GM21717 (cell line): ENCODE measurements at regions not wholly inside any gene's neighbourhood (a gene's known extent, or its start where the extent isn't known, plus 50 kb on each side); places are given as distances from the start of the nearest gene placed in this dataset.

Experiments used
- ATAC-seq: cut with Tn5 transposase; IDR thresholded peaks from one replicate; pipeline ENCODE4 v1.9.1; 2021; ENCODE audit warnings: mild to moderate bottlenecking, moderate library complexity; ENCODE audit not compliant: unreplicated experiment

GRCh38 chr16:86104537-86105048, 205.6 kb downstream of the IRF8 start:
- ATAC-seq = no peak

DNA sequence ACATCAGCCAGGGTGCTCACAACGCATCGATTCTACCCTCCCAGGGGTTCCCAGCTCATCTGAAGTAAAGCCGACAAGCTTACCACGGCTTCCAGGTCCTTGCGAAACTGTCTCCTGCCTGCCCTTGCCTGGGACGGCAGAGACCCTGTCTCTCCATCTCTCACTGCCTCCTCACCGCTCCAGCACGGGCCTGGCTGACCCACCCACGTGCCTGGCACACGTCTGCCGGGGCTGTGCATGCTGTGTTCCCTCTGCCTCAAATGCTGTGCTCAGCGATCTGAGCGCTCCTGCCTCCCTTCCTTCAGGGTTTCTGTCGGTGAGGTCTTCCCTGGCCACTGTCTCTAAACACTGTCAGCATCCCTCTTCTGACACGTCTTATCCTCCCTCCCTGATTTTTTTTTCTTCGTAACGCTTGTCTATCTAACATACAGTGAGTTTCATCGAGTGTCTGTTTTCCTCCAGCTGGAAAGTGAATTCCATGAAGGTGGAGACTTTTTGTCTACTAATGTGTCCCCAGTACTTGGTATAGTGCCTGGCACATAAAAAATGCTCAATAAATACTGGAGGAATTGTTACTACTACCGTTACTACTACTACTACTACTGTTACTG, 208.4 kb downstream of the IRF8 start:
- no peak for ATAC-seq

GRCh38 chr16:86108062-86108461, 209.1 kb downstream of the IRF8 start:
- ATAC-seq = no peak

DNA sequence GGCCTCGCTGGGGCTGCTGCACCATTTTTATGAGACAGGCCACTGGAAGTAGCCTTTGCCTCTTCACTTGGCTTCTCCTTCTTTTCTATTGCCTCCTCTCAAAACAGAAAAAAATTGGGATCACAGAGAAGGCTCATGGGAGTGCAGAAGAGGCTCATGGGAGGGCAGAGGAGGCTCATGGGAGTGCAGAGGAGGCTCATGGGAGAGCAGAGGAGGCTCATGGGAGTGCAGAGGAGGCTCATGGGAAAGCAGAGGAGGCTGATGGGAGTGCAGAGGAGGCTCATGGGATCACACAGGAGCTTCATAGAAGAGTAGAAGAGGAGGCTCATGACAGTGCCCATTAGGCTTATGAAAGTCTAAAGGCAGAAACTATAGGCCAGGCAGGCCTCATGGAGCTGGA, 211.2 kb downstream of the IRF8 start:
- ATAC-seq = no peak

DNA sequence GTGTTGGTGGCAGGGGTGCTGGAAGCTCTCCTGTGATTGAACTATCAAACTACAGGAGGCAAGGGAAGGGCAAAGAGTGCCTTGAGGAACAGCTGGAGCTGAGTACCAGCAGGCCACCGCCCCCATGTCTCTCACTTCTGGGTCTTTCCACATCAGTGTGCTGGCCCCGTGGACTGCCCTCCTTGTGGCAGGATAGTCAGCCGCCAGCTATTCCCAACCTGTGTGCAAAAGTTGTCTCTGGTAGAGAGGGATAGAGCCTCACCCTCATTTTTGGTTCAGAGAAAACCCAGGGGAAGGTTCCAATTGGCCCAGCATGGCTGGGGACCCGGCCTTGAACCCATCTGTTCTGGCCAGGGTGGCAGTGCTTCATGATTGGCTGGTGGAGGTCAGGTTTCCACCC, 211.8 kb downstream of the IRF8 start:
- no peak for ATAC-seq

GRCh38 chr16:86112178-86112577, 213.2 kb downstream of the IRF8 start:
- no peak for ATAC-seq

DNA sequence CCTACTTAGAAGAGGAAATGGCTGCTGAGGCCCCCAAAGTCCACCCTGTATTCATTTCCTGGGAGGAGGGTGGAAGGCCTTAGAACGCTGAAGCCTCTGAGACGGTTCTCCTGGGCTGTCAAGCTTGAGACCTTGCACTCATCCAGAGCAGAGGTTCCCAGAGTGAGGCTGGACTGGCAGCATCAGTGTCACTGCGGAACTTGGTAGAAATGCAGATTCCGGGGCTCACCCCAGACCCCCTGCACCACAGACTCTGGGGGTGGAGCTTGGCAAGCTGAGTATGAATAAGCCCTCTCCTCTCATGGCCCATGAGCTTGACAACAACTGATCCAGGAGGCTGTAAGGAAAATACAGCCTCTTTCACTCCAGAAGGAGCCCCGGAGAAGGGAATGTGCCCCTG, 218.3 kb downstream of the IRF8 start:
- ATAC-seq = no peak

GRCh38 chr16:86117756-86118155, 218.8 kb downstream of the IRF8 start:
- no peak for ATAC-seq

- no peak for ATAC-seq
These were observed 219.7 kb downstream of the IRF8 start for GRCh38 chr16:86118467-86119307.

GRCh38 chr16:86120201-86121192, 221.5 kb downstream of the IRF8 start:
- no peak for ATAC-seq

DNA sequence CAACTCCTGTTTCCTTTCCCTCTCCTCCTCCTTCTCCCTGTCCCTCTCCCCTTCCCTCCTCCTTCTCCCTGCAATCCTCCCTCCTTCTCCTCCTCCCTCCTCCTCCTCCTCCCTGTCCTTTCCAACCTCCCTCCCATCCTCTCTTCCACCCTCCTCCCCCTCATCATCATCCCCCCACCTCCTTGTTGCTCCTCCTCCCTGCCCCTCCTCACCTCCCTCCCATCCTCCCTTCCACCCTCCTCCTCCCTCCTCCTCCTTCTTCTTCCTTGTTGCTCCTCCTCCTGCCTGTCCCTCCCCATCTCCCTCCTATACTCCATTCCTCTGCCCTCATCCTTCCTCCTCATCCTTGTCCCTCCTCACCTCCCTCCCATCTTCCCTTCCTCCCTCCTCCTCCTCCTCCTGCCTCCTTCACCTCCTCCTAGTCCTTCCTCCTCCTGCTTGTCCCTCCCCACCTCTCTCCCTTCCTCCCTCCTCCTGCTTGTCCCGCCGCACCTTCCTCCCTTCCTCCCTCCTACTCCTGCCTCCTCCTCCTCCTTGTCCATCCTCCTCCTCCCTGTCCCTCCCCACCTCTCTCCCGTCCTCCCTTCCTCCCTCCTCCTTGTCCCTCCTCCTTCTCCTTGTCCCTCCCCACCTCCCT, 222.5 kb downstream of the IRF8 start:
- ATAC-seq = no peak

- no peak for ATAC-seq
These were observed 223.8 kb downstream of the IRF8 start for GRCh38 chr16:86122681-86123342.

DNA sequence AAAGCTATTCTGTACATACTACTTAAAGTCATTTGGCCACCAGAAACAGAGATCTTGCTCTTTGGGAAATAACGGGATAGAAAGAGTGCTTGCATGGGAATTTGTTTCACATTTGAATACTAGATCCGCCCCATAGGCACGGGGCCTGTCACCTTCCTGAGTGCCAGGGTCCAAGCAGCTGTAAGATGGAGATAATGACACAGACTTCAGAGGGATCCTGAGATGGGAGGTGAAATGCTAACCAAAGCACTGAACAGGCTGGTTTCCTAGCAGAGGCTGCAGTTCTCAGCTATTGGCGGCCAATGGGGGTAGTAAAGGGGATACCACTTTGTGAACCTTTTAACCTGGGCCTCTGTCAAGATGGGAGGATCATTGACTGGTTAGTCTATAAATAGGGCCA, 225.4 kb downstream of the IRF8 start:
- ATAC-seq = no peak

DNA sequence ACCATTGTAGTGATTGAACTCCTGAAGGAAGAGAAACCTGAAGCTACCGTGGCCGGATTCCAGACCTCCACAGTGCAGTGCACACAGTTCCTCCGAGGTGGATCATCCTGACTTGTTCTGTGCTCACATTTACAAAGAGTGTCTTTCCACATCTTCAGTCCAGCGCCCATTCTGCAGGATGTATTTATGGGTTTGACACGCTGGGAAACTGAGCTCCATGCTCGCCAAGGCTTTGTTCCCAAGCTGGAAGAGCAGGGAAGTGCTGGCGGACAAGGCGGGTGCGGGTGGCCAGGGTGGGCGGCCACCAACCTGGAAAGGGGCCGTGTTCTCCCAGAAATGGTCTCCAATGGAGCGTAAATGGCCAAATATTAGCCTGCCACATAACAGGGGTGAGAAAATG, 227.9 kb downstream of the IRF8 start:
- ATAC-seq = no peak

DNA sequence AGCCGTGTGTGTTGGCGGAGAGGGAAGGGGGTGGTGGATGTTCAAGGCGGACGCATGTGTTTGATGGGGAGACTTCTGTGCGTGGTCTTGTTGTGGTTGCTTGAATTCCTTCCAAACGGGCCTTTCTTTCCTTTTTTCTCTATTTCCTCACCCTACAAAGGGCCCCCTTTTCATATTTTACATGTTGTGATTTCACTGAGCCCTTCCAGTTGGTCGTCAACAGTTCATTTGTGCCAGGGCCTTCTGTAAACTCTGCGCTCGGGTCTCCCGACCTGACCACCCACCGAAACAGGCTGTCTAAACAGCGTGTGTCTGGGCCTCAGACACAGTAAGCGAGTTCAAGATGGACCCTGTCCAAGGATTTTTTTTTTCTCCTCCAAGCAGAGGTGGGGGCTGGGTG, 228.4 kb downstream of the IRF8 start:
- ATAC-seq = no peak

GRCh38 chr16:86128246-86128645, 229.3 kb downstream of the IRF8 start:
- no peak for ATAC-seq

DNA sequence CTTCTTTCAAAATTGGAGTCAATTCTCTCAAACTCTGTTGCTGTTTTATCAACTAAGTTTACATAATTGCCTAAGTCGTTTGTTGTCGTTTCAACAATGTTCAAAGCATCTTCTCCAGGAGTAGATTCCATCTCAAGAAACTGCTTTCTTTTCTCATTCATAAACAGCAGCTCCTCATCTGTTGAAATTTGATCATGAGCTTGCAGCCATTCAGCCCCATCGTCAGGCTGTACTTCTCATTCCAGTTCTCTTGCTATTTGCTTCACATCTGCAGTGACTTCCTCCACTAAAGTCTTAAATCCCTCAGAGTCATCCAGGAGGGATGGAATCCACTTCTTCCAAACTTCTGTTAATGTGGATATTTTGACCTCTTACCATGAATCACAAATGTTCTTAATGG, 230.6 kb downstream of the IRF8 start:
- no peak for ATAC-seq

GRCh38 chr16:86133377-86133776, 234.4 kb downstream of the IRF8 start:
- ATAC-seq = no peak

DNA sequence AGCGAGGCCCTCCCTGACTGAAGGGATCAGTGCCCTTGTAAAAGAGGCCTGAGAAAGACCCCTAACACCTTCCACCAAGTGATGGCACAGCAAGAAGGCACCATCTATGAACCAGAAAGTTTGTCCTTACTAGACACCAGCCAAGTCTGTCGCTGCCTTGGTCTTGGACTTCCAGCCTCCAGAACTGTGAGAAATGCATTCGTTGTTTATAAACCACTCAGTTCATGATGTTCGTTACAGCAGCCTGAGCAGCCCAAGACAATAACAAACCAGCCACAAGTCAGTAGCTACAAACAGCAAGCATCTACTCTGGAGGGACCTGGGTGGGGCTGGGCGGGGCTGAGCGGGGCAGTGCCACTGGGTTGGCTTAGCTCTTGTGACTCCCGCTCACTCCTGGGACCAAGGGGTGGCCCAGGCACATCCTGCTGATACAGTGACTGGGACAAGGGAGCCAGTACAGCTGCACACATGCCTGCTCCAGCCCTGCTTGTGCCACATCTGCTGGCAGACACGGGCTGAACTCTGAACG, 234.9 kb downstream of the IRF8 start:
- no peak for ATAC-seq
